HG02763 (cell line): ENCODE measurements at regions not wholly inside any gene's neighbourhood (a gene's known extent, or its start where the extent isn't known, plus 50 kb on each side); places are given as distances from the start of the nearest gene placed in this dataset.
"Not testable (repeated sequence)": the region's sequence is repeated elsewhere in the genome, so short reads cannot be mapped to it uniquely, and the experiment has no call there.

Experiments
- ATAC-seq: cut with Tn5 transposase; IDR thresholded peaks from one replicate; pipeline ENCODE4 v1.9.1; 2021; ENCODE audit warnings: mild to moderate bottlenecking, moderate library complexity; ENCODE audit not compliant: unreplicated experiment

GRCh38 chr17:70905796-70906195 is 736.5 kb downstream of the KCNJ2 start:
- ATAC-seq = no peak

DNA sequence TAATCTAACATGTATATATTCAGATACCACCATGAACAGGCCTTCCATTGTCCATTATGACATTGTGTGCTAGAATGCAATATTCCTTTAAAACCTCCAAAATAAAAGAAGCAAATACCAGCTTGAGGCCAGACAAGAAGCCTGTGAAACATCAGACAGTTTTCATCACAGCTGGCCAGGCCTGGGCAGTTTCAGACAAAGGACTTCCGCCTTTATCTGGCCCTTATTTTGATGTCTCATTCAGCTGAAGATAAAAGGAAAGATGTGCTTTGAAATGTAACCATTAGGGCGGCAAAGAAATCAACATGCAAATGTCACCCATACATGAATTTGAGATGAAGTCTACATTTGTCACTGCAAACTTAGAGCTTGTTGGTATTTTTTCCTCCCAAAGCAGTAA is 737.5 kb downstream of the KCNJ2 start:
- no peak for ATAC-seq

GRCh38 chr17:70912716-70913485 is 743.6 kb downstream of the KCNJ2 start:
- ATAC-seq = no peak

- no peak for ATAC-seq
Observed at GRCh38 chr17:70916469-70916868, 747.1 kb downstream of the KCNJ2 start.

DNA sequence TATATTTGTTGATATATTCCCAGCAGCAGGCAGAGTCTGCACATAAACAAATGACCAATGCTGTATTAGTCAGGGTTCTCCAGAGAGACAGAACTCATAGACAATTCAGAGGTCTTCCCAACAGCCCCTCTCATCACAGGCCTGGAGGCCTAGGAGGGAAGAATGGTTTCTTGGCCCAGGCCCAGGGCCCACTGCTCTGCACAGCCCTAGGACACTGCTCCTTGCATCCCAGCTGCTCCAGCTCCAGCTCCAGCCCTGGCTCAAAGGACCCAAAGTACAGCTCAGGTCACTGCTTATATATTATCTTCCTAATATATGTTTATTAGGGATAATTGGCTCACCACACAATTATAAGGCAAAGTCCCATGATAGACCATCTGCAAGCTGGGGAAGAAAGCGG is 749.9 kb downstream of the KCNJ2 start:
- ATAC-seq = no peak

GRCh38 chr17:70920416-70920815 is 751.1 kb downstream of the KCNJ2 start:
- no peak for ATAC-seq

DNA sequence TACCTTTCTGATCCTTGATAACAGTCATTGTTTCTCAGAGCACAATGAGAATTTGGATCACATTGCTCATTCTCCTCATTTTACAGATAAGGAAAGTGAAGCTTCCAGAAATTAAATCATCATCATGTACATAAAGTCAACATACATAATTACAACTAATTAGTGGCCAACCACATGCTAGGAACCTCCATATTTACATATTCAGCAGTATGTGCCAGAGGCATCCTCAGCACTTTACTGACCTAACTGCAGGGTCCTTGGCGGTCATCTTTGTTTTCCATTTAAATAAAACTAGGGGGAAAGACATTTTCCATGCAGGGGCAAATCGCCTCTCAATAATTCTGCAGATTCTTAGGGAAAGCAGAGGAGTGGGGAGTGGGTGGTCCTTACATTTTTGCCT is 752.9 kb downstream of the KCNJ2 start:
- no peak for ATAC-seq

GRCh38 chr17:70924776-70925175 is 755.4 kb downstream of the KCNJ2 start:
- no peak for ATAC-seq

DNA sequence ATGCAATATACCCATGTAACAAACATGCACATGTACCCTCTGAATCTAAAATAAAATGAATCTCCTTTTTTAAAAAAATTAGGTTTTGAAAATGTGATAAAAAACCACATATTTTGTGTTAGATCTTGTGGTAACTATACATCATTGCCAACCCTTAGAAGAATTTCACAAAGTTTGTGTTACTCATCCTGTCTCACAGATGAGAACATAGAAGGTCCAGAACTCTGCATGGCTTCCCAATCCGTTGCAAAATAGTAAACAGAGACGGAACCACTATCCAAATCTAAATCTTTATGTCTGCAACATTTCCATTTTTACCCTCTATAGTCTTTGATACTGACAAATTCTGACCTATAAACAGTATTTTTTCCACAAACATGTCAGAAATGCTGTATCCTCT is 759.9 kb downstream of the KCNJ2 start:
- ATAC-seq = no peak

DNA sequence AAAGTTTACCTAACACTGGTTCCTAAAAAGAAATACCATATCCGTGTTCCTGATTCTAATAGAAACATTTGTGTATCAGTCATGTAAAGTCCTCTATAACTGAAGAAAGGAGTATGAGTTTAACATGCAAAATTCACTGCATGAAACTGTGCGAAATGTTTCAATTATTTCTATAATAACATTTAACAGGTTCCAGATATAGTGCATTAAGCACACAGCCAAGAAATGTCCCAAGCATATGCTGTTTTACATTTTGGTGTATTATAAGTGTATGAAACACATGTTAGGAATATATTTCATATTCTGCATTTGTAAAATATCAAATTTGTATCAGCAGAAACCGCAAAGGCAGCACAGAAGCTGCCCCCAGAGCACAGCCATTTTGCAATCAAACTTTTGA is 764.9 kb downstream of the KCNJ2 start:
- no peak for ATAC-seq

DNA sequence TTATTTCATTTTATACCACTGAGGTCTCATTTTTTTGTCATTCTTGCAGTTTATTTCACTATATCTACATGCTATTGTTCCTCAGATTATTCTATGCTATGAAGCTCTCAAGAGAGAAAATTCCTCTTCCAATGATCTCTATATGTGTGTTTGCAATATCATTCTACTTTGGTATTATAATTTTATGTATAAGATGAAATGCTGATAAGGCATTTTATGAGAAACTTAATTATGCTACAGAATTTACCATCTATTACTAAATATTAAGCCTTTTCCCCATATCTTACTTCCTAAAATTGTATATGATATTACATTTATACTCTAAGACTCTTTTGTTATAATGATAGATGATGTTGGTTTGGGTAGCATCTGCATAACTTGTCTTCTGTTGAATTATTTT is 765.5 kb downstream of the KCNJ2 start:
- no peak for ATAC-seq

DNA sequence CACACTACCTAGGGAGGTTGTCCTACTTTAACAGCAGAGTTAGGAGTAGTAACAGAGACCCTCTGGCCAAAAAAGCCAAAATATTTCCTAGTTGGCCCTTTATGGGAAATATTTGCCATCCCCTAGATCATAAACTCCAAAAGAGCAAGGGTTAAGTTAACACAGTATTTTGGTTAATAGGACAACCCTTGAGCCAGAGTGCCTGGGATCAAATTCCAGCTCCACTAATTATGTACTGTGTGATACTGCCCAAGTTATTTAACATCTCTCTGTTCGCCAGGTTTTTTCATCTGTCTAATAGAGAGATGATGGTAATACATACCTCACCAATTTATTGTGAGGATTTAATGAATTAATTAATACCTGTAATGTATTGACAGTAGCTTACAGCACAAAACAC is 767.4 kb downstream of the KCNJ2 start:
- no peak for ATAC-seq

DNA sequence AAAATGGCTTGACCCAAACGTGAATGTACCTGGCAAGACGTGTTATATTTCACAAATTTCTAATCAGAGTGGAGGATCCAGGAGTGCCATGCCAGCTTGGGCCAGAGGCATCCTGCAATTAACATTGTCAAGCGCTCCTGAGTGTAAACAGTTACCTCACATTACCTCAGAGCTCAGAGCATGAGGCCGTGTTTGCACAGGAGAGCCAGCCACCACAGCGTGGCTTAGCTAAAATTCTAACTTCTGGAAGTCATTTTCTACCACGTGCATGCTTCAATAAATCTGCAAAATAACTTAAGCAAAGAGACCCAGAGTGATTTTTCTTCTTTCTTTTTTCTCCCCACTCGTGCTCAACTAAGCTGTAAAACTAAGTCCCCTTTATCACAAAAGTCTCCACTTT is 769.0 kb downstream of the KCNJ2 start:
- no peak for ATAC-seq

GRCh38 chr17:70945386-70945785 is 776.1 kb downstream of the KCNJ2 start:
- no peak for ATAC-seq

DNA sequence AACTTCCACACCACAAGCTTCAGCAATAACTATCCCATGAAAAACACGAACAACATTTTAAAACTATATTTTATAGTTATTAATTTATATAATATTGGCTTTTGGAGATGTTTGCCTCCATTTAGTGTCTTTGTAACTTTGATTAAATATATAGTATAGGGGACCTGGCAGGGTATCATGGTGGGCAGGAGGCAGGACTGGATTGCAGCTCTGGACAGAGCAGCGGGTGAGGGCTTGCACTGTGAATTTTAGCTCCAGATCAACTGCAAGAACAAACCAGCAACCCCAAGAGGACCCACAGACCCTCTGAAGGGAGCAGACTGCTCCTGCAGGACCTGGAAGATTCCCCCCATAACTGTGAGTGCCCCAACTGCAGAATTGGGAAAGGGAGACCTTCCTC is 777.9 kb downstream of the KCNJ2 start:
- ATAC-seq = no peak

DNA sequence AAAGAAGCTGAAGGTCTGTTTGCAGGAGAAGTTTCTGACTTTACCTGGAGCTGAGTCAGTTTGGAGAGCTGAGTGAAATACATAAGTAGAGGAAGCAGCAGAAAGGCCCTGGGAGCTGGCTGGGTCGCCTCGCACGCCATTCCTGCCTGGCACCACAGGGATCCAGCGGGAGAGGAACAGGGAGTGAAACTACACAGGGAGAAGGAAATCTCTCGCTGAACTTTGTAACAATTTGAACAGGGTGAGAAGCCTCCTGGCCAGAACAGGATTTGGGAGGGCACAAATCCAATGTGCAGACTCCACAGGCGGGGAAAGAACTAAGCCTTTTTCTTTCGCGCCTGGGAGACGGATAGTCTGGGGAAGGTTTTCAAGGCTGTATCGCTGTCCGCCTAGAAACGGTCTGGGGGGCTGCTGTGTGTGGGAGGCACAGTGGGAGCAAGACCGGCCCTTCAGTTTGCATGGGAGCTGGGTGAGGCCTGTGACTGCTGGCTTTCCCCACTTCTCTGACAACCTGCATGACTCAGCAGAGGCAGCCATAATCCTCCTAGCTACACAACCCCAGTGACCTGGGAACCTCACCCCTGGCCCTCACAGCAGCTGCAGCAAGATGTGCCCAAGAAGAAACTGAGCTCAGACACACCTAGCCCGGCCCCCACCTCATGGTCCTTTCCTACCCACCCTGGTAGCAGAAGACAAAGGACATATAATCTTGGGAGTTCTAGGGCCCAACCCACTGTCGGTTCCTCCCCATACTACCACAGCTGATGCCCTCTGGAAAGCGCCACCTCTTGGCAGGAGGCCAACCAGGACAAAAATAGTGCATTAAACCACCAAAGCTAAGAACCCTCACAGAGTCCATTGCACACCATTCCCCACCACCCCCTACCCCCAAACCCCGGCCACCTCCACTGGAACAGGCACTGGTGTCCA is 778.6 kb downstream of the KCNJ2 start:
- no peak for ATAC-seq

DNA sequence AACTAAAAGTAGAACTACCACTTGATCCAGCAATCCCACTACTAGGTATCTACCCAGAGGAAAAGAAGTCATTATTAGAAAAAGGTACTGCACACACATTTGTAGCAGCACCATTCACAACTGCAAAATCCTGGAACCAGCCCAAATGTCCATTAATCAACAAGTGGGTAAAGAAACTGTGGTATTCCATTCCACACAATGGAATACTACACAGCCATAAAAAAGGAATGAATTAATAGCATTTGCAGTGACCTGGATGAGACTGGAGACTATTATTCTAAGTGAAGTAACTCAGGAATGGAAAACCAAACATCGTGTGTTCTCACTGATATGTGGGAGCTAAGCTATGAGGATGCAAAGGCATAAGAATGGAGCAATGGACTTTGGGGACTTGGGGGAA is 783.8 kb downstream of the KCNJ2 start:
- ATAC-seq = not testable (repeated sequence)

GRCh38 chr17:70955441-70955840 is 786.1 kb downstream of the KCNJ2 start:
- ATAC-seq = no peak

DNA sequence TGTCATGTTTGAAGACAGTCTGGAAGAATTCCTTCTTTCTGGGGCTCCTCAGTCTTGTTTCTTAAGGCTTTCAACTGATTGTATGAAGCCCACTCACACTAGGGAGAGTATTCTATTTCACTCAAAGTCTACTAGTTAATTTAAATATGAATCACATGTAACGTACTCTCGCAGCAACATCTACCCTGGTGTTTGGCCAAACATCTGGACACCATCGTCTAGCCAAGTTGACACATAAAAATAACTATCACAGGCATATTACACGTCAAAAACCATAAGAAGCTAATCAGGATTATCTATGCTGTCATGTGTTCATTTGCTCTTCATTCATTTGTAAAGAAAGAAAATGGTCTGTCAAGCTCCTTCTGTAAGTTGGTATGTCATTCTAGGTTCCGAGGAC is 787.4 kb downstream of the KCNJ2 start:
- no peak for ATAC-seq

DNA sequence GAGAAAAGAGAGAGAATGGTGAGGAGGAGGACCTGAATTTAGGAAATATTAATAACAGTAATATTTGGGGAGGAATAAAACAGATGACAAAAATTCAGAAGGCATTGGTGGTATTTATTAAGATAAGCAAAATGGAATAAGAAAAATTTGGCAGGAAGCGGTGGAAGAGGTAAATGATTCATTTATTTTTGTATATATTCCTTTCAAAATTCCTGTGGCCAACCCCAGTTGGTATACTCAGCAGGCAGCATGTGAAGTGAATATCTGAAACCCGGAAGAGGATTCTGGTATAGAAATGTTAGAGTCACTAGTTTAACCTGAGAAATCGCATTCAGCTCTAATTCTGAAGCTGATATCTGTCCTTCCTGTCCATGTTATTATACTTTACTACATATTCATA is 792.0 kb downstream of the KCNJ2 start:
- no peak for ATAC-seq

GRCh38 chr17:70968302-70968701 is 799.0 kb downstream of the KCNJ2 start:
- ATAC-seq = no peak

GRCh38 chr17:70969521-70970034 is 800.2 kb downstream of the KCNJ2 start:
- ATAC-seq = no peak
